Pancreas (tissue), 10 donors: ENCODE measurements at regions not wholly inside any gene's neighbourhood (a gene's known extent, or its start where the extent isn't known, plus 50 kb on each side); places are given as distances from the start of the nearest gene placed in this dataset.
A peak's percentile ranks its signal among the peaks of the same experiment; 100 is the strongest.

Experiments used
- ATAC-seq, 4 donors: fragments of 200-7000 bp; cut with Tn5 transposase; one replicate each; pipeline versions ENCODE4 v1.8.0 to v1.9.1; 2020; ENCODE audit warnings: mild to moderate bottlenecking in 4 of 4, moderate library complexity in 4 of 4
- DNase-seq, 6 donors: peaks; one replicate each; pipeline ENCODE4 v3.0.0-alpha.2; 2020
- FAIRE-seq: peaks from 2 replicates; lab custom pipeline; 2012; peaks lifted over from hg19 to GRCh38; lab: Jason Lieb, UNC
- H3K27ac ChIP-seq, 4 donors: fragments of 200-600 bp; sonication (generic); 1 replicate in 3 of 4; 2 replicates in 1 of 4; pipeline versions ENCODE4 v1.5.0 to v1.8.0; 2020
- H3K27me3 ChIP-seq, 4 donors: fragments of 200-600 bp; one replicate each; pipeline ENCODE4 v1.8.0; 2021
- H3K36me3 ChIP-seq, 3 donors: fragments of 200-600 bp; sonication (generic) in 1 of 3; one replicate each; pipeline versions ENCODE4 v1.5.0 to v1.8.0; 2020 to 2021
- H3K4me1 ChIP-seq, 3 donors: fragments of 200-600 bp; one replicate each; pipeline ENCODE4 v1.8.0; 2021
- H3K4me3 ChIP-seq, 4 donors: fragments of 200-600 bp; sonication (generic) in 2 of 4; one replicate each; pipeline versions ENCODE4 v1.5.0 to v1.8.0; 2020 to 2021
- H3K9me3 ChIP-seq, 4 donors: fragments of 200-600 bp; one replicate each; pipeline ENCODE4 v1.8.0; 2021
- WGBS, 2 donors: extraction: QIAGEN DNeasy Blood & Tissue Kit; methylation state at CpG; one replicate each; pipeline ENCODE4 v1.1.7; 2013; 5-methylcytosine and 5-hydroxymethylcytosine counted together
- intact Hi-C, 3 donors: fragments of 100-400 bp; cut with DNase I; formaldehyde crosslinking; loops; one replicate each; pipeline versions ENCODE4 v1.11.1 to v1.14.2; 2022
- TF ChIP-seq, protein P1 (sequence below), 4 donors: fragments of 200-600 bp; sonication (generic) in 3 of 4; IDR thresholded peaks; one replicate each; pipeline versions ENCODE4 v1.5.0 to v1.8.0; 2021; ENCODE audit warnings: antibody characterized with exemption in 4 of 4
- donor health status: healthy with polysubstance abuse.
- donor health status: DM: no; HTN: no; CAD: no; lungs with moderate emphysema.
- donor health status: DM: no; HTN: no; CAD: no.
- donor health status: control.
- donor health status: control.
- donor health status: Bipolar disorder and iron deficiency.
- donor health status: DM: yes; HTN: yes; CAD: no.
- donor health status: DM: no; HTN: no; CAD: no.
- donor health status: DM: no; HTN: no; CAD: no.
- donor health status: DM: yes; HTN: yes; CAD: no.

DNA sequence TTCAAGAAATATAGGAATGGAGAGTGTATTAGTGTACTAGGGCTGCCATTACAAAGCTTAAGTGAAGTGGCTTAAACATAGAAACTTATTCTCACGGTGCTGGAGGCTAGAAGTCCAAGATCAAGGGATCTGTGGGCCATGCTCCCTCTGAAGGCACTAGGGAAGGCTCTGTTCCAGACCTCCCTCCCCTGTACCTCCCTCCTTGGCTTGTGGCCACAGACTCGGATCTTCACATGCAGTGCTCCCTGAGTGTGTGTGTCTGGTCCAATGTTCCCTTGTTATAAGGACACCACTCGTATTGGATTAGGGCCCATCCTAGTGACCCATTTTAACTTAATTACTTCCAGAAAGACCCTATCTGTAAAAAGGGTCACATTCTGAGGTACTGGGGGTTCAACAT lies 225.6 kb downstream of the VRK1 start:
- TF ChIP-seq, protein P1, sequence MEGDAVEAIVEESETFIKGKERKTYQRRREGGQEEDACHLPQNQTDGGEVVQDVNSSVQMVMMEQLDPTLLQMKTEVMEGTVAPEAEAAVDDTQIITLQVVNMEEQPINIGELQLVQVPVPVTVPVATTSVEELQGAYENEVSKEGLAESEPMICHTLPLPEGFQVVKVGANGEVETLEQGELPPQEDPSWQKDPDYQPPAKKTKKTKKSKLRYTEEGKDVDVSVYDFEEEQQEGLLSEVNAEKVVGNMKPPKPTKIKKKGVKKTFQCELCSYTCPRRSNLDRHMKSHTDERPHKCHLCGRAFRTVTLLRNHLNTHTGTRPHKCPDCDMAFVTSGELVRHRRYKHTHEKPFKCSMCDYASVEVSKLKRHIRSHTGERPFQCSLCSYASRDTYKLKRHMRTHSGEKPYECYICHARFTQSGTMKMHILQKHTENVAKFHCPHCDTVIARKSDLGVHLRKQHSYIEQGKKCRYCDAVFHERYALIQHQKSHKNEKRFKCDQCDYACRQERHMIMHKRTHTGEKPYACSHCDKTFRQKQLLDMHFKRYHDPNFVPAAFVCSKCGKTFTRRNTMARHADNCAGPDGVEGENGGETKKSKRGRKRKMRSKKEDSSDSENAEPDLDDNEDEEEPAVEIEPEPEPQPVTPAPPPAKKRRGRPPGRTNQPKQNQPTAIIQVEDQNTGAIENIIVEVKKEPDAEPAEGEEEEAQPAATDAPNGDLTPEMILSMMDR (IDR thresholded peaks at IDR 0.05) = no peak
- Histone ChIP-seq H3K27ac (no peak overlapping the region), H3K4me1 (no peaks in the 10 kb centered on the region), H3K4me3 (no peak overlapping the region), H3K36me3 (no peaks in the 10 kb centered on the region), H3K27me3 (peaks cover 0 to 10% (median 0%) of the 10 kb centered on the region in 4 donors), H3K9me3 (no peaks in the 10 kb centered on the region)
- 41 to 54% methylated on average over 3 of the region's 3 CpGs for WGBS, 2 donors
- no peak for DNase-seq
- ATAC-seq = no peak
- intact Hi-C loops = no loop called here
- FAIRE-seq = no peak

DNA sequence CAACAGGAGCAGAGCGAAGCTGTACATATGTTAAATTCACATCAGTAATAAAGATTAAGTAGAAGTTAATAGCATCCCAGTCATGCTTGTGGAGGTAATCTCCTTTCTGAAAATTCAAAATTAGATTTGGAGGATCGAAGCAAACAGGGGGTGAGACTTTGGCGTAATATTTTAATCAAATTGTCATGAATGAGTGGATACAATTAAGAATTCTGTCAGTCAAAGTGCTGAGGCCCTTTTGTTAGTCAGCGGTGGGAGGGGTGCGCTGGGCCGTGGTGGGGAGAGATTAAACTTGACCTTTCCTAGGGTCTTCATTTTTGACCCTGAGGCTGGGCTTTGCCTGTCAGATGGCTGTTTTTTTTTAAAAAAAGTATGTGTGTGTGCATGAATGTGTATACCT lies 226.7 kb downstream of the VRK1 start:
- no peaks in the 10 kb centered on the region for H3K9me3 ChIP-seq
- H3K4me3 ChIP-seq = no peak overlapping the region
- 61 to 74% methylated on average over 6 of the region's 6 CpGs for WGBS, 2 donors
- DNase-seq (no peak), ATAC-seq (no peak), FAIRE-seq (no peak)
- no peaks in the 10 kb centered on the region for H3K36me3 ChIP-seq
- intact Hi-C loops = no loop called here
- TF ChIP-seq, protein P1 (IDR thresholded peaks at IDR 0.05) = no peak
- no peaks in the 10 kb centered on the region for H3K4me1 ChIP-seq
- peaks cover 0 to 10% (median 0%) of the 10 kb centered on the region in 4 donors for H3K27me3 ChIP-seq
- H3K27ac ChIP-seq = no peak overlapping the region

DNA sequence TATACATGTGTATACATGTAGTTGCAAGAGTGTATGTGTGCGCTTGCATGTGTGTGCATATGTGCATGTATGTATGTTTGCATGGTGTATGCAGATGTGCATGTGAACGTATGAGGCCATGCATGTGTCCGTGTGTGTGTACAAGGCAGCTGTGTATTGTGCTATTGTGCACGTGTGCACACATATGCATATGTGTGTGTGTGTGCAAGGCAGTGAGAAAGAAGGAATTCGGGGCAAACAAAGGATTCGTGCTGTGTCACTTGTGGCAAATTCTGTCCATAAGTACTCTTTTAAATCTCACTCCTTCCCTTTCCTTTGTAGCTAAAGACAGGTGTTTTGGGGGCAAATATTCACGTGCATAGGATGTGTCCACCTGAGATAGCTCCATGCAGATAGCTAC lies 227.1 kb downstream of the VRK1 start:
- Histone ChIP-seq H3K4me1 (no peaks in the 10 kb centered on the region), H3K4me3 (no peak overlapping the region), H3K36me3 (no peaks in the 10 kb centered on the region), H3K27me3 (peaks cover 0 to 10% (median 0%) of the 10 kb centered on the region in 4 donors), H3K9me3 (no peaks in the 10 kb centered on the region), H3K27ac (no peak overlapping the region)
- no peak for DNase-seq
- no peak for FAIRE-seq
- ATAC-seq = no peak
- TF ChIP-seq, protein P1 (IDR thresholded peaks at IDR 0.05) = no peak
- intact Hi-C loops = no loop called here
- 54 to 63% methylated on average over 7 of the region's 7 CpGs for WGBS, 2 donors

- WGBS, 2 donors = 15 to 16% methylated on average over 16 of the region's 16 CpGs
- Histone ChIP-seq H3K36me3 (no peaks in the 10 kb centered on the region), H3K27ac (no peak overlapping the region), H3K9me3 (no peaks in the 10 kb centered on the region), H3K27me3 (peaks cover 0 to 10% (median under 1%) of the 10 kb centered on the region in 4 donors), H3K4me3 (no peak overlapping the region), H3K4me1 (no peaks in the 10 kb centered on the region)
- TF ChIP-seq, protein P1 (IDR thresholded peaks at IDR 0.05) = no peak
- peak in 1 of 4 donors; percentile 36 for ATAC-seq
- FAIRE-seq = no peak
- intact Hi-C loops = no loop called here
- no peak for DNase-seq
Measured at GRCh38 chr14:97025722-97026121, 228.5 kb downstream of the VRK1 start.

DNA sequence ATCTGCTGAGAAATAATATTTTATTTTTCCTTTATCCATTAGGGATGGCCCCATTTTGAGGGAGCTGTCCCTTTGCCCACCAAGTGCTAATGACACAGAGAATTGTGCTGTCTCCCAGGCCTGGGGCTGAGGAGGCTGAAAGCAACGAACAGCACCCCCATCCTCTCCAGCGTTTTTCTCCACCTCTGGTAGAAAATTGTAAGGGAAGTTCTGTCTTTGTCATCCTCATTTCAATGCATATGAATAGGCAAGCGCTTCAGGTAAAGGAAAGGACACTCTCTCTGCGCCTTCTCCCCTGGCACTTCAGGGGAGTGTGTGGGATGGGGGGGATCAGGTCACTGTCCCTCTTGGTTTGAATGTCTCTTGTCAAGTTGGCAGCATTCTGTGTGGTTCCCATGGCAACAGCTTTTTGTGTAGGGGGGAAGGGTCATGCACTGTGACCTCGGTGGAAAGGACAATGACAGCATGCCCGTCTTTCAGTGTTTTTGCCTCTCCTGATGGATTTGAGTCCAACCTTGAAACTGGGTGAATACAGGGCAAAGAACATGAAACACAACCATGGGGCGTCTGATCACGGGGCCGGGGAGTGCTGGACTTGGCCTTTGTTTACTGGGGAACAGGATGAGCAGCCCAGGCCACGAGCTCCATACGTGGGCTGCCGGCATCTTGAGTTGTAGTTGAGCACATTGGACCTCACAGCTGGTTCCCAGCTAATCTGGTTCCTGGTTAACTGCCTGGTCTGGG lies 230.2 kb downstream of the VRK1 start:
- 51 to 58% methylated on average over 12 of the region's 12 CpGs for WGBS, 2 donors
- FAIRE-seq = no peak
- no peak overlapping the region for H3K4me3 ChIP-seq
- no peak overlapping the region for H3K27ac ChIP-seq
- peaks cover 0 to 10% (median 4%) of the 10 kb centered on the region in 4 donors for H3K27me3 ChIP-seq
- H3K9me3 ChIP-seq = no peaks in the 10 kb centered on the region
- DNase-seq = no peak
- ATAC-seq = no peak
- TF ChIP-seq, protein P1 (IDR thresholded peaks at IDR 0.05) = no peak
- intact Hi-C loops = no loop called here
- H3K4me1 ChIP-seq = no peaks in the 10 kb centered on the region
- no peaks in the 10 kb centered on the region for H3K36me3 ChIP-seq
